ENCODE measurements at regions not wholly inside any gene's neighbourhood (a gene's known extent, or its start where the extent isn't known, plus 50 kb on each side); places are given as distances from the start of the nearest gene placed in this dataset.

DNA sequence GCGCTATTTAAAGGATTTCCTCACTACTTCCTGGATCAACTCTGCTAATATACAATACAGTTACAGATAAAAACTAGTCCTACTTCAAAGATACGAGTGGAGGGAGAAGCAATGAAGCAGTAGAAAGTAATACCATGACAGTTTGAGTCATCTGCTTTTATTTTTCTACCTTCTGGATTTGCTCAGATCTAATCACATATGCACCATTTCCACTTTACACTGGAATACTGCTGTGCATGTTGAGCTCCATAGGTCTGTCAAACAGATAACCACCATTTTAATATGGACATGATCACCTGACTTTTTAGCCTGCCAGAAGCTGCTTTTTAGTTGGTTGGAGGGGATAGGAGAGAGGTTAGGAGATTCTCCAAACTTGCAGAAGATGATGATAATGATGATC lies 92.5 kb downstream of the MMUT start:
- H3K36me3 ChIP-seq (ENCODE audit: control insufficient read depth, insufficient read depth, low read length): no peaks in the 10 kb centered on the region
- no peak for DNase-seq (ENCODE audit: low read depth in 4 of 6, low spot score in 6 of 6)
- H3K27ac ChIP-seq (ENCODE audit: low read depth, low read length): no peak overlapping the region
- no peak overlapping the region for H3K4me3 ChIP-seq (ENCODE audit: low read depth, low read length)
- no CpG with 5 or more reads among the region's 2 CpGs for WGBS (ENCODE audit: insufficient coverage)
- peaks cover 6% of the 10 kb centered on the region for H3K9me3 ChIP-seq (ENCODE audit: control insufficient read depth, insufficient read depth, low read length)
- no peaks in the 10 kb centered on the region for H3K27me3 ChIP-seq (ENCODE audit: control insufficient read depth, insufficient read depth, low read length)
- H3K4me1 ChIP-seq (ENCODE audit: control insufficient read depth, insufficient read depth, low read length): no peaks in the 10 kb centered on the region

DNA sequence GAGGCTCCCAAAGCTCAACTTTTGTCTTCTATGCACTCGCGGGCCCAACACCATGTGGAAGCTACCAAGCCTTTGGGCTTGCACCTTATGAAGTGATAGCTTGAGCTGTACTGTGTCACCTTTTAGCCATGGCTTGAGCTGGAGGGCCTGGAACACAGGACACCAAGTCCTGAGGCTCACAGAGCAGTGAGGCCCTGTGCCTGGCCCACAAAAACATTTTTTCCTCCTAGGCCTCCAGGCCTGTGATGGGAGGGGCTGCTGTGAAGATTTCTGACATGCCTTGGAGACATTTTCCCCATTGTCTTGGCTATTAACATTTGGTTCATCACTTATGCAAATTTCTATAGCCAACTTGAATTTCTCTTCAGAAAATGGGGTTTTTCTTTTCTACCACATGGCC lies 96.5 kb downstream of the MMUT start:
- Histone ChIP-seq H3K36me3 (ENCODE audit: control insufficient read depth, insufficient read depth, low read length) (no peaks in the 10 kb centered on the region), H3K27me3 (ENCODE audit: control insufficient read depth, insufficient read depth, low read length) (no peaks in the 10 kb centered on the region), H3K4me1 (ENCODE audit: control insufficient read depth, insufficient read depth, low read length) (no peaks in the 10 kb centered on the region), H3K4me3 (ENCODE audit: low read depth, low read length) (no peak overlapping the region), H3K9me3 (ENCODE audit: control insufficient read depth, insufficient read depth, low read length) (peaks cover 6% of the 10 kb centered on the region), H3K27ac (ENCODE audit: low read depth, low read length) (no peak overlapping the region)
- DNase-seq (ENCODE audit: low read depth in 4 of 6, low spot score in 6 of 6): no peak
- WGBS (ENCODE audit: insufficient coverage): 100% methylated on average over 1 of the region's 2 CpGs

DNA sequence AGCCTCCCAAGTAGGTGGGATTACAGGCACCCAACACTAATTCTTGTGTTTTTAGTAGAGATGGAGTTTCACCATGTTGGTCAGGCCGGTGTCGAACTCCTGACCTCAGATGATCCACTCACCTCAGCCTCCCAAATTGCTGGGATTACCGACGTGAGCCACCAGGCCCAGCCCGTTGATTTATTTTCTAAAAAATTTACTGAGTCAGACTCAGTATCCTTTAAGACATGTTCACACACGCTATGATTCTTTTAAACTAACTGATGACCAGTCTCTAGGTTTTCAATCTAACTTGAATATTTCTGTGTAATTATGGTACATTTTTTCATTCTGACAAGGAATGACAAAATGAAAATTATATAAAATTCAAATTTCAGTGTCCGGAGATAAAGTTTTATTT lies 114.5 kb downstream of the MMUT start:
- Histone ChIP-seq H3K27me3 (ENCODE audit: control insufficient read depth, insufficient read depth, low read length) (no peaks in the 10 kb centered on the region), H3K36me3 (ENCODE audit: control insufficient read depth, insufficient read depth, low read length) (no peaks in the 10 kb centered on the region), H3K9me3 (ENCODE audit: control insufficient read depth, insufficient read depth, low read length) (no peaks in the 10 kb centered on the region), H3K27ac (ENCODE audit: low read depth, low read length) (no peak overlapping the region), H3K4me3 (ENCODE audit: low read depth, low read length) (no peak overlapping the region), H3K4me1 (ENCODE audit: control insufficient read depth, insufficient read depth, low read length) (no peaks in the 10 kb centered on the region)
- WGBS (ENCODE audit: insufficient coverage): 97% methylated on average over 4 of the region's 7 CpGs
- DNase-seq (ENCODE audit: low read depth in 4 of 6, low spot score in 6 of 6): no peak

DNA sequence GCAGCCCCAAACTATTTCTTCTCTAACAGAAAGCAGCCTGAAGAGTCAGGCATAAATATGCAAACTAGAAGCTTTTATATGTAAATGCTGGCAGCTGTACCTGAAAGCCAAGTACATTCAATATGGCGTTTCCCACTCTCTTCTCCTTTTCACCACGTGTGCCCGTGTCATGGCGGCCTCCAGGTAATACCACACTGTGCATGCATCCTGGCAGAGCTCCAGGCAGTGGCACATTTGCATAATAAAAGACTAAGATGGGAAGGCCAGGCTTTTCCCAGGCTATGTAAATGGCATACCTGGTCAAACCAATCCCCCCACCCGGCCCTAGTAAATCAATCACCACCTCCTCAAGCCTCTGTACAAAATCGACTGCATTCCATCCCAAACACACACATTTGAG lies 120.6 kb downstream of the MMUT start:
- no peaks in the 10 kb centered on the region for H3K4me1 ChIP-seq (ENCODE audit: control insufficient read depth, insufficient read depth, low read length)
- no peak overlapping the region for H3K4me3 ChIP-seq (ENCODE audit: low read depth, low read length)
- no peaks in the 10 kb centered on the region for H3K9me3 ChIP-seq (ENCODE audit: control insufficient read depth, insufficient read depth, low read length)
- WGBS (ENCODE audit: insufficient coverage): 20% methylated on average over 3 of the region's 6 CpGs
- peak in 1 of 6 donors; percentile 4 for DNase-seq (ENCODE audit: low read depth in 4 of 6, low spot score in 6 of 6)
- H3K27ac ChIP-seq (ENCODE audit: low read depth, low read length): no peak overlapping the region
- H3K27me3 ChIP-seq (ENCODE audit: control insufficient read depth, insufficient read depth, low read length): no peaks in the 10 kb centered on the region
- no peaks in the 10 kb centered on the region for H3K36me3 ChIP-seq (ENCODE audit: control insufficient read depth, insufficient read depth, low read length)

DNA sequence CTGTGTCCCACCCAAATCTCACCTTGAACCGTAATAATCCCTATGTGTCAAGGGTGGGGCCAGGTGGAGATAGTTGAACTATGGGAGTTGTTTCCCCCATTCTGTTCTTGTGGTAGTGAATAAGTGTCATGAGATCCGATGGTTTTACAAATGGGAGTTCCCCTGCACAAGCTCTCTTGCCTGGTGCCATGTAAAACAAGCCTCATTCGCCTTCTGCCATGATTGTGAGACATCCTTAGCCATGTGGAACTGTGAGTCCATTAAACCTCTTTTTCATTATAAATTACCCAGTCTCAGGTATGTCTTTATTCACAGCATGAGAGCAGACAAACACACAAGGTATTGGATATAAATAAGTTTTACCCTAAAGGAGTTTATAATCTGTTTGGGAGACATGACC lies 121.2 kb downstream of the MMUT start:
- H3K27ac ChIP-seq (ENCODE audit: low read depth, low read length): no peak overlapping the region
- H3K4me1 ChIP-seq (ENCODE audit: control insufficient read depth, insufficient read depth, low read length): no peaks in the 10 kb centered on the region
- no peak overlapping the region for H3K4me3 ChIP-seq (ENCODE audit: low read depth, low read length)
- no peaks in the 10 kb centered on the region for H3K27me3 ChIP-seq (ENCODE audit: control insufficient read depth, insufficient read depth, low read length)
- no peak for DNase-seq (ENCODE audit: low read depth in 4 of 6, low spot score in 6 of 6)
- no peaks in the 10 kb centered on the region for H3K9me3 ChIP-seq (ENCODE audit: control insufficient read depth, insufficient read depth, low read length)
- WGBS (ENCODE audit: insufficient coverage): 83% methylated on average over 2 of the region's 3 CpGs
- no peaks in the 10 kb centered on the region for H3K36me3 ChIP-seq (ENCODE audit: control insufficient read depth, insufficient read depth, low read length)

DNA sequence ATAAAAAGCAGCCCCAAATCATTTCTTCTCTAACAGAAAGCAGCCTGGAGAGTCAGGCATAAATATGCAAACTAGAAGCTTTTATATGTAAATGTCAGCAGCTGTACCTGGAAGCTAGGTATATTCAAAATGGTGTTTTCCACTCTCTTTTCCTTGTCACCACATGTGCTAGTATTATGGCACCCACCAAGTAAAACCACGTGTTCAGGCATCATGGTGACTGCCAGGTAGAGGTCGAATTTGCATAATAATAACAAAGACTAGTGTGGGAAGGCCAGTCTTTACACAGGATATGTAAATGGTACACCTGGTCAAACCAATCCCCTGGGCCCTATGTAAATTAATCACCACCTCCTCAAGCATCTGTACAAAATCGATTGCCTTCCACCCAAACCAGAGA lies 124.0 kb downstream of the MMUT start:
- no peaks in the 10 kb centered on the region for H3K36me3 ChIP-seq (ENCODE audit: control insufficient read depth, insufficient read depth, low read length)
- no peak overlapping the region for H3K4me3 ChIP-seq (ENCODE audit: low read depth, low read length)
- WGBS (ENCODE audit: insufficient coverage): 91% methylated on average over 1 of the region's 3 CpGs
- H3K27ac ChIP-seq (ENCODE audit: low read depth, low read length): no peak overlapping the region
- no peaks in the 10 kb centered on the region for H3K27me3 ChIP-seq (ENCODE audit: control insufficient read depth, insufficient read depth, low read length)
- DNase-seq (ENCODE audit: low read depth in 4 of 6, low spot score in 6 of 6): no peak
- no peaks in the 10 kb centered on the region for H3K9me3 ChIP-seq (ENCODE audit: control insufficient read depth, insufficient read depth, low read length)
- H3K4me1 ChIP-seq (ENCODE audit: control insufficient read depth, insufficient read depth, low read length): no peaks in the 10 kb centered on the region

DNA sequence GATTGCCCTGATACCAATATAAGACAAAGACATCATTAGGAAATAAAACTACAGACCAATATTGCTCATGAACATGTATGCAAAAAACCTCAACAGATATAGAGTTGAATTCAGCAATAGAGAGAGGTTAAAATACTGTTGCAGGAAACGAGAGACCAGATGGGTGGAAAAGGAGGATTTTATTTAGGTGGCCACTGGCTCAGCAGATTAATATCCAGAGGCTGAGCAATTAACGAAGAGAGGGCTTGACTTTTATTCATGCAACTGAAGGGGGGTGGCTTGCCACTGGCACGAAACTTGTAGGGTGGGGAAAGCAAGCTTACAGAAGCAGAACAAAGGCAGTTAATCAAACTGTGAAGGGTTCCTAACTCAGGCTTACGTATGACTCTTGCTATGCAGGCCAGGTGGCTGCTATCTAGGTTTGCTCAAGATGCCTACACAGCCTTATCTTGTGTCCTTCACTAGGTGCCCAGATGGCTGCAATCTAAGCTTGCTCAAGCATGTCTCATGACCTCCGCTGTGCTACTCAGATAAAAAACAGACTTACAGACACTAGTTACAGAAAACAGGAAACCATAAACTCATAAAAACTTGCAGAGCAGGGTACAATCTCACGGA lies 126.4 kb downstream of the MMUT start:
- no peak overlapping the region for H3K27ac ChIP-seq (ENCODE audit: low read depth, low read length)
- H3K9me3 ChIP-seq (ENCODE audit: control insufficient read depth, insufficient read depth, low read length): no peaks in the 10 kb centered on the region
- WGBS (ENCODE audit: insufficient coverage): 68% methylated on average over 4 of the region's 6 CpGs
- no peak for DNase-seq (ENCODE audit: low read depth in 4 of 6, low spot score in 6 of 6)
- H3K36me3 ChIP-seq (ENCODE audit: control insufficient read depth, insufficient read depth, low read length): no peaks in the 10 kb centered on the region
- no peaks in the 10 kb centered on the region for H3K4me1 ChIP-seq (ENCODE audit: control insufficient read depth, insufficient read depth, low read length)
- no peak overlapping the region for H3K4me3 ChIP-seq (ENCODE audit: low read depth, low read length)
- no peaks in the 10 kb centered on the region for H3K27me3 ChIP-seq (ENCODE audit: control insufficient read depth, insufficient read depth, low read length)

DNA sequence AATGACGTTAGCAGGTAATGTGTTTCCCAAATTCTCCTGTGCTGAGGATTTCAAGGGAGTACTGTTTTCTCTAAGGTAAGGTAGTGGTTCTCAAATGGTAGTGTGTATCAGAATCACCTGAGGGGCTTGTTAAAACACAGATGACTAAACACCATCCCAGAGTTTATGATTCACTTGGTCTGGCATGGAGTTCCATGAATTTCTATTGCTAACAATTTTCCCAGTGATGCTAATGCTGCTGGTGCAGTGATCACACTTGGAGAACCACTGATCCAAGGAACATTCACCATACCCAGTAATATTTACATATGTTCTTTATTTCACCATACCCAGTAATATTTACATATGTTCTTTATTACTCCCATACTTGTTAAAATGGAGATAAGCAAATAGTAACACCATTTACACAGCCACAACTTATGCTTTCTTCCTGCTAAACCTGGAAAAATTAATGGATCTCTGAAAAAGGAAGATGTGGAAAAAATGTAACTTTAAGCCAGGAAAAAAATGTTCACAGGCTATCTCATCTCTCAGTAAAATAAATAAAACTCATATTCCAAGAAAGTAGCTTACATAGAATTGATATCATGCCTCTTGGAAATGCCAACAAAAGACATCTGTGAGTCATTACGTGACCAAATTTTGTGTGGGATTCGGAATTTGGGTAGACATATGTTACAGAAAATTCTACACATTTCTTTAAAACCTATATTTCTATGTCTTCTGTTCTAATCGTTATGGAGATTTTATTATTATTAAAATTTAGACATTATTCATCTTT lies 129.5 kb downstream of the MMUT start:
- Histone ChIP-seq H3K27me3 (ENCODE audit: control insufficient read depth, insufficient read depth, low read length) (no peaks in the 10 kb centered on the region), H3K27ac (ENCODE audit: low read depth, low read length) (no peak overlapping the region), H3K4me1 (ENCODE audit: control insufficient read depth, insufficient read depth, low read length) (no peaks in the 10 kb centered on the region), H3K4me3 (ENCODE audit: low read depth, low read length) (no peak overlapping the region), H3K9me3 (ENCODE audit: control insufficient read depth, insufficient read depth, low read length) (no peaks in the 10 kb centered on the region), H3K36me3 (ENCODE audit: control insufficient read depth, insufficient read depth, low read length) (no peaks in the 10 kb centered on the region)
- WGBS (ENCODE audit: insufficient coverage): no CpG with 5 or more reads among the region's 4 CpGs
- peak in 1 of 6 donors; percentile 44 for DNase-seq (ENCODE audit: low read depth in 4 of 6, low spot score in 6 of 6)

DNA sequence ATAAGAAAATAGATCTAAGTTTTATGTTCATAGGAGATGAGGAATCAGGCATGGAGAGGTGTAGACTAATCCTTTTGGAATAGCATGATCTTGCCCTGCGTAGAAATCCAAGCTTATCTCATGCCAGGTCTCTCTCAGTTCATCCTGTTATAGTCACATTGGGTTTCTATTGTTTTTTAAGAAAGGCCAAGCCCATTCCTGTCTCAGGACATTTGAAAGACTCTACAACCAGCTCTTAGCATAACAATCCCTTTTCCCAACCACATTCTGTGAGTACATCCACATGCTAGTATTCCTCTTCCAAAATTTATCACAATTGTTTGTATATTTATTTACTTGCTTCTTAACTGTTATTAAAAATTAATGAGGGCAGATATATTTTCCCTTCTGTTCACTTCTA lies 130.3 kb downstream of the MMUT start:
- 70% methylated on average over 1 of the region's 1 CpG for WGBS (ENCODE audit: insufficient coverage)
- H3K4me3 ChIP-seq (ENCODE audit: low read depth, low read length): no peak overlapping the region
- H3K4me1 ChIP-seq (ENCODE audit: control insufficient read depth, insufficient read depth, low read length): no peaks in the 10 kb centered on the region
- no peaks in the 10 kb centered on the region for H3K27me3 ChIP-seq (ENCODE audit: control insufficient read depth, insufficient read depth, low read length)
- no peaks in the 10 kb centered on the region for H3K36me3 ChIP-seq (ENCODE audit: control insufficient read depth, insufficient read depth, low read length)
- no peak for DNase-seq (ENCODE audit: low read depth in 4 of 6, low spot score in 6 of 6)
- no peaks in the 10 kb centered on the region for H3K9me3 ChIP-seq (ENCODE audit: control insufficient read depth, insufficient read depth, low read length)
- no peak overlapping the region for H3K27ac ChIP-seq (ENCODE audit: low read depth, low read length)

DNA sequence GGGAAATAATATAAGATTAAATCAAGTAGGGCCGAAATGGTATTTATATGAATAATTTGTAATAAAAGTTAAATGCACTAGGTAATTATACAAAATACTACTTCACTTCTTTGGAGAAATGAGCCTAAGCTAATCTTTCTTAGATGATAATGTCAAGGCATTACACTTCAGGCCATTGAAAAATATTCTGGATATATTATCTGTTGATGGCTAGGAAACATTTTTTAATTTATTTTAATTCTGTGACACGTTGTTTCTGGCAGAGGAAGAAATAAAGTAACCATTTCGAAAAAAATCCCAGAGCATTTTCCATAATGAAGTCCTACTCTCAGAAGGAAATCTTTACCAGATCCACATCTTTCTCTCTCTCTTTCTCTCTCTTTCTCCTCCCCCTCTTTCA lies 133.9 kb downstream of the MMUT start:
- Histone ChIP-seq H3K4me3 (ENCODE audit: low read depth, low read length) (no peak overlapping the region), H3K9me3 (ENCODE audit: control insufficient read depth, insufficient read depth, low read length) (no peaks in the 10 kb centered on the region), H3K27ac (ENCODE audit: low read depth, low read length) (no peak overlapping the region), H3K36me3 (ENCODE audit: control insufficient read depth, insufficient read depth, low read length) (no peaks in the 10 kb centered on the region), H3K27me3 (ENCODE audit: control insufficient read depth, insufficient read depth, low read length) (no peaks in the 10 kb centered on the region), H3K4me1 (ENCODE audit: control insufficient read depth, insufficient read depth, low read length) (no peaks in the 10 kb centered on the region)
- DNase-seq (ENCODE audit: low read depth in 4 of 6, low spot score in 6 of 6): no peak
- 100% methylated on average over 1 of the region's 3 CpGs for WGBS (ENCODE audit: insufficient coverage)
